Endothelial cell of umbilical vein (primary cell): ENCODE measurements at regions not wholly inside any gene's neighbourhood (a gene's known extent, or its start where the extent isn't known, plus 50 kb on each side); places are given as distances from the start of the nearest gene placed in this dataset.

Source experiments
- BruUV-seq: library from RNA; stranded (reverse); fragments of 400-500 nt; replicated peaks from 2 replicates; lab custom pipeline; 2021; lab: Mats Ljungman, UMichigan
- CTCF ChIA-PET: fragments of 300-600, 350-600 bp; sonication (Branson Sonifier 250); formaldehyde crosslinking; loops from one replicate; lab custom pipeline; 2021; ENCODE audit warnings: antibody characterized with exemption, inconsistent platforms; lab: Charles Lee
- POLR2A ChIA-PET: fragments of 300-600, 350-600 bp; sonication (Branson Sonifier 250); formaldehyde crosslinking; loops from one replicate; lab custom pipeline; 2021; ENCODE audit warnings: antibody characterized with exemption, inconsistent platforms; lab: Charles Lee
- DNase-seq: peaks from one replicate; pipeline ENCODE4 v3.0.0-alpha.2; 2011; ENCODE audit warnings: low read depth, low spot score
- FAIRE-seq: peaks from 2 replicates; lab custom pipeline; 2011; peaks lifted over from hg19 to GRCh38; lab: Jason Lieb, UNC
- H2AFZ ChIP-seq: 2 replicates; pipeline ENCODE4 v1.6.0; 2012; ENCODE audit warnings: low read depth, low read length, control low read depth, inconsistent platforms
- H3K27ac ChIP-seq: 2 replicates; pipeline ENCODE4 v1.5.1; 2011; ENCODE audit warnings: low read depth, mild to moderate bottlenecking, control low read depth, low read length, moderate library complexity; ENCODE audit not compliant: insufficient read depth
- H3K27me3 ChIP-seq, 2 experiments: 2 replicates each; pipeline versions ENCODE4 v1.6.0 to v1.6.1; 2011; ENCODE audit warnings: low read length in 2 of 2, mixed read lengths in 1 of 2; ENCODE audit not compliant: control insufficient read depth in 2 of 2, insufficient read depth in 2 of 2
- H3K36me3 ChIP-seq, 2 experiments: 2 replicates in 1 of 2; 3 replicates in 1 of 2; pipeline ENCODE4 v1.5.1; 2011; ENCODE audit warnings: low read length in 2 of 2, mild to moderate bottlenecking in 1 of 2, moderate library complexity in 1 of 2; ENCODE audit not compliant: control insufficient read depth in 2 of 2, insufficient read depth in 2 of 2; ENCODE audit errors: extremely low read depth in 1 of 2
- H3K4me1 ChIP-seq: 3 replicates; pipeline ENCODE4 v1.5.1; 2011; ENCODE audit warnings: mild to moderate bottlenecking, low read length; ENCODE audit not compliant: control insufficient read depth, insufficient read depth; ENCODE audit errors: extremely low read depth
- H3K4me2 ChIP-seq: 2 replicates; pipeline ENCODE4 v1.6.1; 2011; ENCODE audit warnings: low read length, control low read depth, mixed read lengths; ENCODE audit not compliant: insufficient read depth
- H3K4me3 ChIP-seq, 3 experiments: fragments of 200-600 bp in 1 of 3; sonication (generic), shearing (Covaris generic) in 1 of 3; replicated peaks in 1 of 3; 2 replicates each; pipeline ENCODE4 v1.5.1; 2011 to 2016; ENCODE audit warnings: control low read depth in 3 of 3, low read length in 3 of 3, mild to moderate bottlenecking in 2 of 3, inconsistent platforms in 1 of 3, low read depth in 1 of 3, moderate library complexity in 1 of 3; ENCODE audit not compliant: insufficient read depth in 1 of 3
- H3K79me2 ChIP-seq: 2 replicates; pipeline ENCODE4 v1.6.0; 2012; ENCODE audit warnings: low read length, inconsistent platforms; ENCODE audit not compliant: control insufficient read depth, insufficient read depth
- H3K9ac ChIP-seq: replicated peaks from 2 replicates; pipeline ENCODE3; 2011; ENCODE audit warnings: low read length, control low read depth; ENCODE audit not compliant: insufficient read depth; ENCODE audit errors: extremely low read depth
- H3K9me1 ChIP-seq: replicated peaks from 3 replicates; pipeline ENCODE4 v1.6.0; 2011; ENCODE audit warnings: mild to moderate bottlenecking, low read length; ENCODE audit not compliant: control insufficient read depth, insufficient read depth; ENCODE audit errors: extremely low read depth
- H3K9me3 ChIP-seq: replicated peaks from 2 replicates; pipeline ENCODE4 v1.5.1; 2012; ENCODE audit warnings: low read length, inconsistent platforms; ENCODE audit not compliant: control insufficient read depth, insufficient read depth
- H4K20me1 ChIP-seq: replicated peaks from 2 replicates; pipeline ENCODE3; 2011; ENCODE audit warnings: mild to moderate bottlenecking, low read length; ENCODE audit not compliant: control insufficient read depth, insufficient read depth; ENCODE audit errors: extremely low read depth
- CTCF ChIP-seq, 2 donors: IDR thresholded peaks; 1 replicate in 1 of 2; 2 replicates in 1 of 2; pipeline ENCODE4 v1.5.1; 2011; ENCODE audit warnings: low read length in 2 of 2, mild to moderate bottlenecking in 2 of 2, moderate library complexity in 2 of 2, control low read depth in 1 of 2, inconsistent platforms in 1 of 2, low read depth in 1 of 2; ENCODE audit not compliant: insufficient read depth in 1 of 2; ENCODE audit errors: extremely low read depth in 1 of 2
- EZH2 ChIP-seq: IDR thresholded peaks from 2 replicates; pipeline ENCODE4 v1.6.1; 2012; ENCODE audit warnings: borderline replicate concordance, low read depth, mild to moderate bottlenecking, moderate library complexity, low read length, inconsistent platforms; ENCODE audit not compliant: severe bottlenecking
- GATA2 ChIP-seq: IDR thresholded peaks from 2 replicates; pipeline ENCODE4 v1.7.0; 2011; ENCODE audit warnings: low read depth, mild to moderate bottlenecking, moderate library complexity, mixed read lengths, low read length; ENCODE audit not compliant: insufficient read length, insufficient read depth
- POLR2A ChIP-seq: IDR thresholded peaks from 2 replicates; pipeline ENCODE4 v1.6.1; 2012; ENCODE audit warnings: low read depth, mild to moderate bottlenecking, control low read depth, low read length
- POLR2AphosphoS5 ChIP-seq: IDR thresholded peaks from 2 replicates; pipeline ENCODE4 v1.6.1; 2012; ENCODE audit warnings: low read depth, mild to moderate bottlenecking, control low read depth, low read length, moderate library complexity; ENCODE audit not compliant: insufficient read depth
- dilution Hi-C: fragments of 300-500 bp; cut with MboI; formaldehyde crosslinking; loops from one replicate; pipeline ENCODE4 v1.15.0; 2019; ENCODE audit warnings: low sequenced_read_pairs; ENCODE audit not compliant: extremely low pct_ligation_motif_present
- intact Hi-C: fragments of 100-400 bp; cut with micrococcal nuclease; formaldehyde crosslinking; loops from one replicate; pipeline ENCODE4 v1.10.0; 2022

GRCh38 chr12:59166457-59166856, 246.2 kb upstream of the LRIG3 start:
- Histone ChIP-seq H3K4me1 (no peaks in the 10 kb centered on the region), H3K27ac (no peak overlapping the region), H3K4me3 (no peak overlapping the region), H3K27me3 (no peaks in the 10 kb centered on the region), H3K9me3 (no peaks in the 10 kb centered on the region), H3K4me2 (no peak overlapping the region), H3K79me2 (no peaks in the 10 kb centered on the region), H3K9me1 (no peaks in the 10 kb centered on the region), H3K9ac (no peak overlapping the region), H3K36me3 (no peaks in the 10 kb centered on the region), H2AFZ (no peak overlapping the region), H4K20me1 (no peaks in the 10 kb centered on the region)
- intact Hi-C loops (no loop called here), dilution Hi-C loops (no loop called here)
- no TSS peak for BruUV-seq
- ChIA-PET POLR2A (no interaction called here), CTCF (interaction anchor here (2.5 kb wide), 1 partner anchor 54 kb away, joined by 7 read pairs; no protein-coding TSS in a partner anchor)
- no peak for FAIRE-seq
- TF ChIP-seq EZH2 = no peak
- DNase-seq = no peak

GRCh38 chr12:59164991-59165718, 244.9 kb upstream of the LRIG3 start:
- no peak overlapping the region for H3K4me2 ChIP-seq
- CTCF ChIA-PET = interaction anchor here (0.6 to 4.2 kb wide), 44 partner anchors 8 to 1224 kb away, joined by 3 to 86 read pairs (median 4); partner anchors contain the start of gene ATP23
- no peaks in the 10 kb centered on the region for H3K36me3 ChIP-seq
- FAIRE-seq (no peak), DNase-seq (peak; percentile 41)
- H3K9me1 ChIP-seq = no peaks in the 10 kb centered on the region
- H3K4me1 ChIP-seq = no peaks in the 10 kb centered on the region
- peak overlapping the region; percentile 16 for H2AFZ ChIP-seq
- H4K20me1 ChIP-seq = no peaks in the 10 kb centered on the region
- intact Hi-C loops (loop anchor here (1.0 kb wide), 2 partner anchors 52 to 819 kb away; no protein-coding TSS in a partner anchor), dilution Hi-C loops (no loop called here)
- H3K27ac ChIP-seq = no peak overlapping the region
- BruUV-seq = no TSS peak
- POLR2A ChIA-PET = no interaction called here
- H3K79me2 ChIP-seq = no peaks in the 10 kb centered on the region
- no peak overlapping the region for H3K4me3 ChIP-seq
- TF ChIP-seq POLR2A (no peak), CTCF (IDR thresholded peaks at IDR 0.05; ENCODE audit: extremely low read depth in 1 of 2, insufficient read depth in 1 of 2, low read depth in 1 of 2, low read length in 2 of 2) (peak; percentile 17 to 30), GATA2 (no peak), POLR2AphosphoS5 (no peak)
- H3K9ac ChIP-seq = no peak overlapping the region
- H3K27me3 ChIP-seq = no peaks in the 10 kb centered on the region
- H3K9me3 ChIP-seq = no peaks in the 10 kb centered on the region
